IMR-90 (cell line): ENCODE measurements at regions not wholly inside any gene's neighbourhood (a gene's known extent, or its start where the extent isn't known, plus 50 kb on each side); places are given as distances from the start of the nearest gene placed in this dataset.

Experiments used
- ATAC-seq: fragments of 200-7000 bp; cut with Tn5 transposase; 2 replicates; pipeline ENCODE4 v1.9.1; 2020; ENCODE audit warnings: low read depth, mild to moderate bottlenecking, moderate library complexity
- BruUV-seq: library from RNA; stranded (reverse); fragments of 400-500 nt; replicated peaks from 2 replicates; lab custom pipeline; 2021; lab: Mats Ljungman, UMichigan
- CTCF ChIA-PET: fragments of 300-600 bp; formaldehyde crosslinking; extraction: SDS; loops from one replicate; lab custom pipeline; 2021; ENCODE audit warnings: antibody characterized with exemption; lab: Yijun Ruan, JAX
- POLR2A ChIA-PET: fragments of 300-600 bp; sonication (Branson Sonifier 250); formaldehyde crosslinking; loops from one replicate; lab custom pipeline; 2022; ENCODE audit warnings: antibody characterized with exemption; ENCODE audit not compliant: unreplicated experiment; lab: Charles Lee
- DNase-seq: peaks from one replicate; pipeline ENCODE4 v3.0.0; 2013
- H2AFZ ChIP-seq: replicated peaks from 2 replicates; pipeline ENCODE3; 2013; ENCODE audit warnings: low read length, mild to moderate bottlenecking; ENCODE audit not compliant: poor library complexity
- H2AK5ac ChIP-seq: 2 replicates; pipeline ENCODE4 v1.6.1; 2013; ENCODE audit warnings: low read depth, low read length, inconsistent platforms
- H2AK9ac ChIP-seq: replicated peaks from 2 replicates; pipeline ENCODE3; 2013; ENCODE audit warnings: mild to moderate bottlenecking, low read depth, low read length, moderate library complexity; ENCODE audit not compliant: poor library complexity
- H2BK120ac ChIP-seq: 2 replicates; pipeline ENCODE4 v1.6.1; 2013; ENCODE audit warnings: low read depth, low read length, inconsistent platforms
- H2BK15ac ChIP-seq: 3 replicates; pipeline ENCODE4 v1.6.1; 2013; ENCODE audit warnings: low read depth, low read length, inconsistent platforms
- H2BK20ac ChIP-seq: 2 replicates; pipeline ENCODE4 v1.6.1; 2013; ENCODE audit warnings: low read depth, mild to moderate bottlenecking, inconsistent platforms, low read length, moderate library complexity
- H2BK5ac ChIP-seq: 2 replicates; pipeline ENCODE4 v1.6.1; 2013; ENCODE audit warnings: mild to moderate bottlenecking, low read depth, low read length, inconsistent platforms; ENCODE audit not compliant: poor library complexity, severe bottlenecking
- H3K14ac ChIP-seq: replicated peaks from 2 replicates; pipeline ENCODE4 v1.6.1; 2013; ENCODE audit warnings: low read depth, low read length, inconsistent platforms
- H3K18ac ChIP-seq: 2 replicates; pipeline ENCODE4 v1.6.1; 2013; ENCODE audit warnings: low read depth, low read length, control low read depth
- H3K23ac ChIP-seq: 2 replicates; pipeline ENCODE4 v1.6.1; 2013; ENCODE audit warnings: low read depth, low read length, inconsistent platforms
- H3K27ac ChIP-seq: 2 replicates; pipeline ENCODE4 v1.5.1; 2013; ENCODE audit warnings: mild to moderate bottlenecking, control low read depth, low read length; ENCODE audit not compliant: insufficient read depth
- H3K27me3 ChIP-seq: 2 replicates; pipeline ENCODE4 v1.6.1; 2013; ENCODE audit warnings: low read length; ENCODE audit not compliant: control insufficient read depth, insufficient read depth
- H3K36me3 ChIP-seq: 2 replicates; pipeline ENCODE4 v1.6.1; 2013; ENCODE audit warnings: low read length, mixed read lengths; ENCODE audit not compliant: control insufficient read depth, insufficient read depth
- H3K4ac ChIP-seq: 2 replicates; pipeline ENCODE4 v1.6.1; 2013; ENCODE audit warnings: low read depth, low read length, inconsistent platforms
- H3K4me1 ChIP-seq: 2 replicates; pipeline ENCODE4 v1.6.1; 2013; ENCODE audit warnings: low read length, mixed read lengths; ENCODE audit not compliant: control insufficient read depth, insufficient read depth
- H3K4me2 ChIP-seq: 2 replicates; pipeline ENCODE4 v1.6.1; 2013; ENCODE audit warnings: low read depth, mild to moderate bottlenecking, control low read depth, low read length, moderate library complexity
- H3K4me3 ChIP-seq: 2 replicates; pipeline ENCODE4 v1.5.1; 2013; ENCODE audit warnings: low read depth, mild to moderate bottlenecking, control low read depth, low read length, moderate library complexity; ENCODE audit not compliant: insufficient read depth
- H3K56ac ChIP-seq: 2 replicates; pipeline ENCODE4 v1.6.1; 2013; ENCODE audit warnings: low read length, inconsistent platforms; ENCODE audit not compliant: insufficient read depth; ENCODE audit errors: extremely low read depth
- H3K79me1 ChIP-seq, 2 experiments: 2 replicates each; pipeline ENCODE4 v1.6.1; 2013; ENCODE audit warnings: low read length in 2 of 2, inconsistent platforms in 1 of 2, low read depth in 1 of 2
- H3K9ac ChIP-seq: 2 replicates; pipeline ENCODE4 v1.6.1; 2013; ENCODE audit warnings: low read depth, low read length, control low read depth
- H3K9me1 ChIP-seq: 2 replicates; pipeline ENCODE4 v1.6.1; 2013; ENCODE audit warnings: low read length, inconsistent platforms; ENCODE audit not compliant: insufficient read depth
- H3K9me3 ChIP-seq: 2 replicates; pipeline ENCODE4 v1.6.1; 2013; ENCODE audit warnings: low read length; ENCODE audit not compliant: control insufficient read depth, insufficient read depth
- H4K20me1 ChIP-seq: 2 replicates; pipeline ENCODE4 v1.6.1; 2013; ENCODE audit warnings: low read length, inconsistent platforms; ENCODE audit not compliant: insufficient read depth
- H4K5ac ChIP-seq: 2 replicates; pipeline ENCODE4 v1.6.1; 2013; ENCODE audit warnings: mild to moderate bottlenecking, low read depth, low read length, control low read depth
- H4K8ac ChIP-seq, 2 experiments: 2 replicates each; pipeline ENCODE4 v1.6.1; 2013; ENCODE audit warnings: low read depth in 2 of 2, low read length in 2 of 2, control low read depth in 1 of 2, inconsistent platforms in 1 of 2
- H4K91ac ChIP-seq: 2 replicates; pipeline ENCODE4 v1.6.1; 2013; ENCODE audit warnings: low read depth, low read length, inconsistent platforms; ENCODE audit not compliant: insufficient read depth
- BHLHE40 ChIP-seq: fragments of 150-350 bp; IDR thresholded peaks from 2 replicates; pipeline ENCODE4 v1.6.1; 2016; ENCODE audit warnings: mild to moderate bottlenecking, low read depth, low read length
- CHD1 ChIP-seq: IDR thresholded peaks from 2 replicates; pipeline ENCODE4 v1.6.1; 2012; ENCODE audit warnings: low read depth, low read length, improper control_type of control experiment
- MAZ ChIP-seq: IDR thresholded peaks from 2 replicates; pipeline ENCODE4 v1.6.1; 2012; ENCODE audit warnings: low read depth, mild to moderate bottlenecking, low read length, improper control_type of control experiment, moderate library complexity, borderline replicate concordance
- MXI1 ChIP-seq: IDR thresholded peaks from 2 replicates; pipeline ENCODE4 v1.6.1; 2012; ENCODE audit warnings: low read depth, mild to moderate bottlenecking, low read length, moderate library complexity, borderline replicate concordance
- RCOR1 ChIP-seq: IDR thresholded peaks from 2 replicates; pipeline ENCODE4 v1.6.1; 2012; ENCODE audit warnings: mild to moderate bottlenecking, low read length, improper control_type of control experiment; ENCODE audit not compliant: insufficient replicate concordance
- SMC3 ChIP-seq: fragments of 150-350 bp; IDR thresholded peaks from 2 replicates; pipeline ENCODE4 v1.6.1; 2016; ENCODE audit warnings: low read depth, mild to moderate bottlenecking, antibody characterized with exemption, low read length, moderate library complexity
- WGBS, 2 experiments: methylation state at CpG; one replicate each; pipeline versions ENCODE4 v1.1.5 to v1.1.7; 2013; ENCODE audit warnings: missing lambda C conversion rate in 2 of 2; ENCODE audit not compliant: insufficient read length in 1 of 2; ENCODE audit errors: extremely low coverage in 2 of 2; 5-methylcytosine and 5-hydroxymethylcytosine counted together
- dilution Hi-C: fragments of 300-500 bp; cut with HindIII; formaldehyde crosslinking; loops from one replicate; pipeline ENCODE4 v1.14.3; 2018; ENCODE audit warnings: low sequenced_read_pairs; ENCODE audit not compliant: unreplicated experiment
- in situ Hi-C: fragments of 300-500 bp; cut with MboI; formaldehyde crosslinking; loops from 3 replicates; pipeline ENCODE4 v1.14.3; 2019; ENCODE audit warnings: low sequenced_read_pairs, inconsistent platforms, mixed read lengths
- intact Hi-C: fragments of 100-400 bp; cut with micrococcal nuclease; formaldehyde crosslinking; loops from 2 replicates; pipeline ENCODE4 v1.10.0; 2022

- TF ChIP-seq RCOR1 (no peak), CHD1 (no peak), MXI1 (no peak), BHLHE40 (no peak), SMC3 (no peak), MAZ (no peak)
- Histone ChIP-seq H3K14ac (no peak overlapping the region), H3K9me3 (peaks cover 1% of the 10 kb centered on the region; the same call in 1 of the 2 replicates), H4K91ac (no peak overlapping the region), H2AK5ac (no peak overlapping the region), H3K56ac (no peak overlapping the region), H3K4me2 (no peak overlapping the region), H4K5ac (no peak overlapping the region), H3K18ac (no peak overlapping the region), H2BK5ac (no peak overlapping the region), H4K20me1 (no peaks in the 10 kb centered on the region), H3K27ac (no peak overlapping the region), H3K9ac (no peak overlapping the region), H3K23ac (no peak overlapping the region), H3K4me3 (no peak overlapping the region), H3K27me3 (peaks cover 7% of the 10 kb centered on the region), H2AK9ac (no peak overlapping the region), H3K79me1 (no peaks in the 10 kb centered on the region), H3K4ac (no peak overlapping the region), H3K36me3 (no peaks in the 10 kb centered on the region), H2BK15ac (no peak overlapping the region), H3K4me1 (no peaks in the 10 kb centered on the region), H4K8ac (no peak overlapping the region), H2BK120ac (no peak overlapping the region), H3K9me1 (no peaks in the 10 kb centered on the region), H2AFZ (no peak overlapping the region), H2BK20ac (no peak overlapping the region)
- in situ Hi-C loops, result no loop called here
- CTCF ChIA-PET, result no interaction called here
- dilution Hi-C loops, result no loop called here
- 61% methylated on average over 6 of the region's 13 CpGs; no CpG with 5 or more reads in 1 of the 2 experiments for WGBS, 2 experiments
- BruUV-seq, result no TSS peak
- POLR2A ChIA-PET, result no interaction called here
- no peak for DNase-seq
- intact Hi-C loops, result no loop called here
- no peak for ATAC-seq
These were observed 101.9 kb downstream of the TEX29 start for GRCh38 chr13:111422348-111422747.
